ENCODE measurements at regions not wholly inside any gene's neighbourhood (a gene's known extent, or its start where the extent isn't known, plus 50 kb on each side); places are given as distances from the start of the nearest gene placed in this dataset.
A peak's percentile ranks its signal among the peaks of the same experiment; 100 is the strongest.
"Not testable (repeated sequence)": the region's sequence is repeated elsewhere in the genome, so short reads cannot be mapped to it uniquely, and the experiment has no call there.

- not testable (repeated sequence) for DNase-seq
Measured at GRCh38 chr16:29155866-29156200, 171.0 kb downstream of the LAT start.

DNA sequence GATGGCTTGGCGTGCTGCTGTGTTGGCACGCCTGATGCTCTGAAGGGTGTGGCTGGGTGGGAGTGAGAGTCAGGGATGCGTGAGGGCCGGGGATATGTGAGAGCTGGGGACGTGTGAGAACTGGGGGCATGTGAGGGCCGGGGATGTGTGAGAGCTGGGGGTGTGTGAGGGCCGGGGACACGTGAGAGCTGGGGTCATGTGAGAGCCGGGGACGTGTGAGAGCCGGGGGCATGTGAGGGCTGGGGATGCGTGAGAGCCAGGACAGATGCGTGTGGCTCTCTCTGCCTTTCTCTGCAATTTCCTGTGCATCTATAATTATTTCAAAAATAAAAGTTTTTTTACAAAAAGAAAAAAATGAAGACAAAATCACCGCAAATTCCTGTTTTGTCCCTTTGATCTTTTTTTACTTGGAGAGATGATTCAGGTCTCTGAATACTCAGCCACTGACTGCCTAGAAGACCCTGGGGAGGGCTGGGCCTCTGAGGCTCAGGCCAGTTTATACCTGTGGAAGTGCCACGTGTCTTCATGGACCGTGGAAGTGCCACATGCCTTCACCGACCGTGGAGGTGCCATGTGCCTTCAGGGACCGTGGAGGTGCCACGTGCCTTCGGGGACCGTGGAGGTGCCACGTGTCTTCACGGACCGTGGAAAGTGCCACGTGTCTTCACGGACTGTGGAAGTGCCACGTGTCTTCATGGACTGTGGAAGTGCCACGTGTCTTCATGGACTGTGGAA, 170.4 kb downstream of the LAT start:
- DNase-seq, result not testable (repeated sequence)

- no peak for DNase-seq
Measured at GRCh38 chr16:29154676-29155121, 169.8 kb downstream of the LAT start.

DNA sequence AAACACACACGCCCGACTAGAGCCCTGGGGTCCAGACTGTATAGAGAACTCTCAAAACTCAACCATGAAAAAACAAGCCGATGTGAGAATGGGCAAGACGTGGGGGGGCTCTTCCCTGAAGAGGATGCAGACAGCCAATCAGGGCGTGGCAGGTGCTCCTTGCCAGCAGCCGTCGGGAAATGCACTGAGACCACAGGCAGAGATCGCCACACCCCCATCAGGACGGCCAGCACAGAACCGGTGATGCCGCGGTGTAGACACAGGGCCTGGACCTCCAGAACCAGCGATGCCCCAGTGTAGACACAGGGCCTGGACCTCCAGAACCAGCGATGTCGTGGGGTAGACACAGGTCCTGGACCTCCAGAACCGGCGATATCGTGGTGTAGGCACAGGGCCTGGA, 169.2 kb downstream of the LAT start:
- no peak for DNase-seq

- DNase-seq, result not testable (repeated sequence)
Measured at GRCh38 chr16:29153307-29153706, 168.5 kb downstream of the LAT start.

DNA sequence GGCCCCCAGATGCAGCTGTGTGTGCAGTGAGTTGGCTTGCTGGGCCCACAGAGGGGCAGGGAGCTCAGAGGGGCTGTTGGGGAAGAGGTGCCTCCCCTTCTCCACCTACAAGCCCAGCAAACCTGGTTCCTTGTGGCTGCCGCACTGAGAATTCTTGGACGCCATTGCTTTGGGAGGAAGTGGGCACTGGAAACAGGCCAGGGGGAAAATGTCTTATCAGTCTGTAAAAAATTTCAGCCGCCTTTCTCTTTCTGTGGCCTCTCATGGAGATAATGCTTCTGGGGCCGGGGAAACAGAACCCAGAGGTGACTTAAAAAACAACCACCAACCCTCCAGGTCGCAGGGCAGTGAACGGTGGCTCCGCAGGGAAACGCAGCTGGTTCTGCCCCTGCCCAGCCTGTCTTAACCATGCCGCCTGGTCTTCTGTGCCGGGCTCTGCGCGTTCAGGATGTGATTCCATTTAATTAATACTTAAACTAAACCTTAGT, 167.7 kb downstream of the LAT start:
- DNase-seq, result not testable (repeated sequence)

GRCh38 chr16:29151317-29151716, 166.5 kb downstream of the LAT start:
- DNase-seq, result no peak

DNA sequence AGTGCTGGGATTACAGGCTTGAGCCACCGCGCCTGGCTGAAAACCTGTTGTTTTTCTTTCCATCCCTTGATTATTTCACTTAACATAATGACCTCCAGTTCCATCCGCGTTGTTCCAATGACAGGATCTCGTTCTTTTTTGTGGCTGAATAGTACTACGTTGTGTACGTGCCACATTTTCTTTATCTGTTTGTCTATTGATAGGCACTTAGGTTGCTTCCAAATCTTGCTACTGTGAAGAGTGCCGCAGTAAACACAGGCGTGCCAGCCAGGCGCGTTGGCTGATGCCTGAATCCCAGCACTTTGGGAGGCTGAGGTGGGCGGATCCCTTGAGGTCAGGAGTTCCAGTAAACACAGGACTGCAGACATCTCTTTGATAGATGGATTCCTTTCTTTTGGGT, 165.1 kb downstream of the LAT start:
- DNase-seq, result not testable (repeated sequence)

- DNase-seq, result peak; percentile 38 to 42
Measured at GRCh38 chr16:29148867-29149272, 164.0 kb downstream of the LAT start.

- DNase-seq, result peak; percentile 23 to 40
Measured at GRCh38 chr16:29148131-29148691, 163.4 kb downstream of the LAT start.

- DNase-seq, result not testable (repeated sequence)
Measured at GRCh38 chr16:29147710-29148109, 162.9 kb downstream of the LAT start.

DNA sequence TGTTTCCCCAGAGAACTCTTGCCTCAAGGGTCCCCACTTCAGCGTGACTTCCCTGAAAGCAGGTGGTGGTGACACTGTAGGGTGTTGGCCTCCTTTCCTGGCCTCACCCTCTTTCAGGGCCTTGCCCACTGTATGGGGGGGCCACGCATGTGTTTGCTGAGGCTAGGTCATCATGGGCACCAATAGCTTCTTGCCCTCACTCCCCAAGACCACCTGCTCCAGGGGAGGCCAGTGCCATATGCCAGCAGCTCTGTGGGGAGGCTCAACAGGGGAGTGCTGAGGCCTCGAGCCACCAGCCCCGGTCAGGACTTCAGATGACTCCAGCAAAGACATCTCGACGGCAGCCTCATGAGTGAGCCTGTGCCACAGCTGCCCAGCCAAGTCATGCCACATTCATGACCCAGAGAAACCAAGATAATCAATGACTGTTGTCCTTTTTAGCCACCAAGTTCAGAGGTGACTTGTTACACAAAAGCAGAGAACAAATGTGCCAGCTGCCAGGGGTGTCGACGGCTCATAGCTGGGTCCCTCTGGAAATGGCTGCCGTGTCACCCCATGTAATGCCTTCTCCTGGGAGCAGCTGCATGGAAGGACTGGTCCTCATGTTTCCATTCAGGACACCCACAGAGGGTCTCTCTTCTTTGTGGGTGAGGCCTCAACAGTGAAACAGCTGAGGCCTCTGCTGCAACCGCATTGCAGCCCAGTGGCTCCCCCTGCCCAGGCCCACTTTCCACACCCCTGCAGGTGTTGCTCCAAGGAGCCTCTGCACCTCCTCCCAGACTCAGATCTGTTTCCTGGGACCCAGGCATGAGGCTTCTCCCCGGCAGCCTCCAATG, 162.2 kb downstream of the LAT start:
- DNase-seq, result not testable (repeated sequence)

DNA sequence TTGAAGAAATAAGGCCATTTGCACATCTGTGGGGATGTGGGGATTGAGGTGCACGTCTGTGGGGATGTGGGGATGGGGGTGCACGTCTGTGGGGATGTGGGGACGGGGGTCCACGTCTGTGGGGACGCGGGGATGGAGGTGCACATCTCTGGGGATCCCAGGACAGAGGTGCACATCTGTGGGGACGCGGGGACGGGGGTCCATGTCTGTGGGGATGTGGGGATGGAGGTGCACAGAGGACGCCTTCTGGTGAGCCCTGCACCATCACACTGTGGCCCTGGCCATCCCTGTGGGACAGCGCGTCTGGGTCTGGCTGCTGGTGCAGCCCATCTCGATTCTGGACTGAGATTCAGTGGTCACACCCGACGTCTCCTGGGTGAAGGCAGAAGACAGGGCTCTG, 161.4 kb downstream of the LAT start:
- DNase-seq, result no peak

GRCh38 chr16:29145486-29146225, 160.8 kb downstream of the LAT start:
- not testable (repeated sequence) for DNase-seq

- DNase-seq, result not testable (repeated sequence)
Measured at GRCh38 chr16:29145086-29145485, 160.2 kb downstream of the LAT start.

GRCh38 chr16:29144669-29145062, 159.8 kb downstream of the LAT start:
- DNase-seq, result not testable (repeated sequence)

- DNase-seq, result not testable (repeated sequence)
Measured at GRCh38 chr16:29143739-29144668, 159.2 kb downstream of the LAT start.

DNA sequence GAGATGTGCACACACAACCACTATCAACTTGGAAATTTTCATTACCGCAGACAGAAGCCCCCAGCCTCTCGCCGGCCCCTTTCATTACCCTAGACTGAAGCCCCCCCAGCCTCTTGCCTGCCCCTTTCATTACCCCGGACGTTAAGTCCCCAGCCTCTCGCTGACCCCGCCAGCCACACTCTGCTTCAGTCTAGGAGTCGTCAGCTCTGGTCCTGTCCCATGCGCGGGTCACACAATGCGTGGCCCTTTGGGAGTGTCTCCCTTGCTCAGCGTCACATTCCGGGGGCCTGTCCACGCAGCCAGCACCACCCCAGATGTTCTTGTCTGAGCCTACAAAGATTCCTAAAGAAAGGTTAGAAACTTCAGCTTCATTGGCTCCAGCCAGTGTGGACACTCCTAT, 157.7 kb downstream of the LAT start:
- not testable (repeated sequence) for DNase-seq

DNA sequence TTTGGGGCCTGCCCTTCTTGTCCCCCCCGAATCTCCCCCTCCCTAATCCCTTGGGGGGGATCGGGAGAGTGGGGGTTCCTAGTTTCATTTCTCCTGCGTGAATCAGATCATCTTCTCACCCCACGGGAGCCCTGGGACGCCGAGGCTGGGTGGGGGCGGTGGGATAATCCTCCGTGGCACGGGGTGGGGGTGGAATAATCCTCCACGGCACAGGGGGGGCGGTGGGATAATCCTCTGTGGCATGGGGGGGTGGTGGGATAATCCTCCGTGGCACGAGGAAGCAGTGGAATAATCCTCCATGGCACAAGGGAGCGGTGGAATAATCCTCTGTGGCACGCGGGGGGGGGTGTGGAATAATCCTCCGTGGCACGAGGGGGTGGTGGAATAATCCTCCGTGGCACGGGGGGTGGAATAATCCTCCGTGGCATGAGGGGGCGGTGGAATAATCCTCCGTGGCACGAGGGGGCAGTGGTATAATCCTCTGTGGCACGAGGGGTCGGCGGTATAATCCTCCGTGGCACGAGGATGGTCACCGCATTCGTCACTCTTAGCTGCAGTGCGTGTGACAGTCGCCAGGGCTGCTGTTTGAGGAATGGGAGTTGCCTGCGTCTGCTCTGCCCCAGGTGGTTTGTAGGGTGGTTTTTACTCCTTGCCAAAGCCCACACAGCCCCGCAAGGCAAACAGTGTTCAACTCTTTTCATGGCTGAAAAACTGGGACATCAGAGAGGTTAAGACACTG, 156.9 kb downstream of the LAT start:
- DNase-seq, result no peak

DNA sequence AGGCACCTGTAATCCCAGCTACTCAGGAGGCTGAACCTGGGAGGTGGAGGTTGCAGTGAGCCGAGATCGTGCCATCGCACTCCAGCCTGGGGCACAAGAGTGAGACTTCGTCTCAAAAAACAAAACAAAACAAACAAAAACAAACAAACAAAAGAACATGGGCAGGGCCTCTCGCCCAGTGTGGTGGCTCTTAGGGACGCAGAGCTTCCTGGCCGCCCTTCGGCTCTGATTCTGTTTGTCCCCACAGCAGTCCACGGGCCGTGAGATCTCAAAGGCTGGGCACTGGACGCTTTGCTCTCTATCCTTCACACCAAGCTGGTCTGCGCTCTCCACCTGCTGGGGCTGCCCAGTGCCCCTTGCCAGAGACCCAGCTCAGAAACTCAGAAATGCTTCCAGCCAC, 156.3 kb downstream of the LAT start:
- not testable (repeated sequence) for DNase-seq

Measured in activated CD4-positive, alpha-beta T cell treated with anti-CD3 and anti-CD28 coated beads, Interleukin-2, amount 50 U/mL, for 4 hours (primary cell).